Activated gamma-delta T cell (primary cell): ENCODE measurements at regions not wholly inside any gene's neighbourhood (a gene's known extent, or its start where the extent isn't known, plus 50 kb on each side); places are given as distances from the start of the nearest gene placed in this dataset.
"Not testable (repeated sequence)": the region's sequence is repeated elsewhere in the genome, so short reads cannot be mapped to it uniquely, and the experiment has no call there.

Source experiments
- DNase-seq: peaks from one replicate; lab custom pipeline; 2025; lab: John Stamatoyannopoulos, UW

DNA sequence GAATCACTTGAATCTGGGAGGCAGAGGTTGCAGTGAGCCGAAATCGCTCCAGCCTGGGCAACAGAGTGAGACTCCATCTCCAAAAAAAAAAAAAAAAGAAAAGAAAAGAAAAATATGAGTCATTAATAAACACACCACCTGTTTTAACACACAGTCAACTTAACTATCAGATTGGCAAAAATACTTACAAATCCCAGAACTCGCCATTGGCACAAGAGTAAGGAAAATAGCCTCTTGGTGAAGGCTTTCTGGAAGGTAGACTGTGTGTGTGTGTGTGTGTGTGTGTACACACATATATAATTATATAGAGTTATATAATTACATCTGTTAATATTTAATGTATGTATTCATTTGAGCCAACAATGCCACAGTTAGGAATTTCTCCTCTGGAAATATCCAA is 63.7 kb upstream of the UXS1 start:
- no peak for DNase-seq

DNA sequence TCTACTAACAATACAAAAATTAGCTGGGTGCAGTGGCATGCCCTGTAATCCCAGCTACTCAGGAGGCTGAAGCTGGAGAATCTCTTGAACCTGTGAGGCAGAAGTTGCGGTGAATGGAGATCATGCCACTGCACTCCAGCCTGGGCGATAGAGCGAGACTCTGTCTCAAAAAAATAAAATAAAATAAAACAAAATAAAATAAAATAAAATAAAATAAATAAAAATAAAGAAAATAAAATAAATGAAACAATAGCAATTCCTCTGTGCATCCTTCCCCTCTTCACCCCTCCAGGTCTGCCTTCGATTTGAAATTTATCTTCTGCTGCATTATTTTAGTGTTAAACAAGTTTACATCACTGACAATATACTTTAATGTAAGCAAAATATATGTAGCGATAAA is 63.0 kb upstream of the UXS1 start:
- no peak for DNase-seq

DNA sequence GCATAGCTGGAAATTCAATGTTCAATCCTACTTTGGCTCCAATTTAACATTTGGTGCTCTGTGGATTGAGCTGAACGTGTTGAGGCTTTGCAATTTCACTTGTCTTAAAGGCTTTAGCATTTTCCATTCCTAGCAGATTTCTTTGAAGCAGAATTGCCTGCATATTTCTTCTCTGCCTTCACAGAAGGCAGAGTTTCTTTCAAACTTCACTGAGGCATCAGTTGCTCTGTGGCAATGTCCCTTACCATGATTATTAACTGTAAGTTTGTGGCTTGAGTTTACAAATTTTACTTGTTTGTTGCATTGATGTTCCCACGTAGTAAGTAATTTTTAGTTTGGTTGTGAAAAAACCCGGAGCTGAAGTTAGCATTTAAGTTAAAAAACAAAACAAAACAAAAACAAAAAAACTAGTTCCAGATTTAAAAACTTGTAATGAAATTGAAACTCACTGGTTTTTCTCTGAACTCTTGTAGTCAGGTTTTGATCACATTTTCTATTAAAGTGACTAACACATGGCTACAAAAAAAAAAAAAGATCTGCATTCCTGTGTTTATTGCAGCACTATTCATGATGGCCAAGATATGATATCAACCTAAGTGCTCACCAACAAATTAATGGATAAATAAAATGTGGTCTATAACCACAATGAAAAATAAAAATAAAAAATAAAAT is 55.2 kb upstream of the UXS1 start:
- not testable (repeated sequence) for DNase-seq

DNA sequence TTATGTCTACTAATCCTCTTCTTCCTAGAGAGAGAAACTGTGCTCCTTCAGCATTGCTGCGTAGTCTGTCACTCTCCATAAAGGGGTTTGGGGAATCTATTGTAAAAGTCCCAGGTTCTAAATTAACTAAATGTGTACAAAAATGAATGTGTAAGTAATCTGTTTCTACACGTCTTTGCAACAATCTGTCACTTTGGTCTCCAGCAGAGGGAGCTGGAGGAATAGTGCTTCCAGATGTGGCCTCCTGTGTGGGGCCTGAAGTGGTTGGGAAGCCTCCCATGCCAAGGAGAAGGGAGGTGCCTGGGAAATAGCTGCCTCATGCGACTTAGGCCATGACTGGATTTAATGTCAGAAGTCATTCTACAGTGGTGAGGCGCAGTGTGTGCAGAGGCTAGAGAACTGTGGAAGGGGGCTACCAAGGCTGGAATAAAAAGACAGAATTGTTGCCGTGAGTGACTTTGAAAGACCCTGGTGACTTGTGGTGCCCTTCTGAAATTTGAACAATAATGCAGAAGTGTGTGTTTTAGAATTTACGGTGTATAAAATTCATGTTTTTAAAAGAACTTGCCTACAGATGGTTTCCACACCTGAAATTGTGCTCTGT is 54.5 kb upstream of the UXS1 start:
- not testable (repeated sequence) for DNase-seq
